ENCODE measurements at regions not wholly inside any gene's neighbourhood (a gene's known extent, or its start where the extent isn't known, plus 50 kb on each side); places are given as distances from the start of the nearest gene placed in this dataset.

- Histone ChIP-seq H3K27me3 (no peaks in the 10 kb centered on the region), H3K4me3 (no peak overlapping the region), H3K27ac (no peak overlapping the region), H3K4me1 (no peaks in the 10 kb centered on the region), H3K9me3 (no peaks in the 10 kb centered on the region), H3K36me3 (no peaks in the 10 kb centered on the region)
- no peak for TF ChIP-seq CTCF (IDR thresholded peaks at IDR 0.05)
- no peak for DNase-seq
- intact Hi-C loops (cut with DNase I; ENCODE audit: low total_unique reads) = no loop called here
These were observed 54.5 kb upstream of the FST start for GRCh38 chr5:53425687-53426511.

- DNase-seq = no peak
- H3K27ac ChIP-seq = no peak overlapping the region
- TF ChIP-seq CTCF (IDR thresholded peaks at IDR 0.05) = no peak
- no peak overlapping the region for H3K4me3 ChIP-seq
- intact Hi-C loops (cut with DNase I; ENCODE audit: low total_unique reads) = no loop called here
- no peaks in the 10 kb centered on the region for H3K27me3 ChIP-seq
- no peaks in the 10 kb centered on the region for H3K36me3 ChIP-seq
- H3K4me1 ChIP-seq = no peaks in the 10 kb centered on the region
- H3K9me3 ChIP-seq = no peaks in the 10 kb centered on the region
These were observed 54.0 kb upstream of the FST start for GRCh38 chr5:53426512-53426830.

- Histone ChIP-seq H3K4me1 (no peaks in the 10 kb centered on the region), H3K4me3 (no peak overlapping the region), H3K9me3 (no peaks in the 10 kb centered on the region), H3K27me3 (no peaks in the 10 kb centered on the region), H3K36me3 (no peaks in the 10 kb centered on the region), H3K27ac (no peak overlapping the region)
- no peak for DNase-seq
- intact Hi-C loops (cut with DNase I; ENCODE audit: low total_unique reads) = no loop called here
- no peak for TF ChIP-seq CTCF (IDR thresholded peaks at IDR 0.05)
These were observed 53.6 kb upstream of the FST start for GRCh38 chr5:53426878-53427277.

- no peak for DNase-seq
- Histone ChIP-seq H3K9me3 (no peaks in the 10 kb centered on the region), H3K27ac (no peak overlapping the region), H3K4me1 (no peaks in the 10 kb centered on the region), H3K27me3 (no peaks in the 10 kb centered on the region), H3K4me3 (no peak overlapping the region), H3K36me3 (no peaks in the 10 kb centered on the region)
- no peak for TF ChIP-seq CTCF (IDR thresholded peaks at IDR 0.05)
- intact Hi-C loops (cut with DNase I; ENCODE audit: low total_unique reads) = no loop called here
These were observed 52.5 kb upstream of the FST start for GRCh38 chr5:53427965-53428364.

- intact Hi-C loops (cut with DNase I; ENCODE audit: low total_unique reads) = loop anchor here (10.0 kb wide), 1 partner anchor 165 kb away; no protein-coding TSS in a partner anchor
- no peaks in the 10 kb centered on the region for H3K9me3 ChIP-seq
- no peaks in the 10 kb centered on the region for H3K36me3 ChIP-seq
- H3K4me1 ChIP-seq = no peaks in the 10 kb centered on the region
- H3K4me3 ChIP-seq = no peak overlapping the region
- DNase-seq = no peak
- TF ChIP-seq CTCF (IDR thresholded peaks at IDR 0.05) = no peak
- no peak overlapping the region for H3K27ac ChIP-seq
- no peaks in the 10 kb centered on the region for H3K27me3 ChIP-seq
These were observed 50.7 kb upstream of the FST start for GRCh38 chr5:53429706-53430105.

All from tibial artery (tissue), 4 donors.